Osteocyte (in vitro differentiated cells): ENCODE measurements at regions not wholly inside any gene's neighbourhood (a gene's known extent, or its start where the extent isn't known, plus 50 kb on each side); places are given as distances from the start of the nearest gene placed in this dataset.

Experiments used
- DNase-seq: peaks from one replicate; pipeline ENCODE4 v3.0.0; 2021; ENCODE audit warnings: mixed read lengths; ENCODE audit not compliant: unreplicated experiment; ENCODE audit errors: extremely low spot score
- H3K27ac Mint-ChIP-seq: one replicate; pipeline ENCODE4 v1.8.0; 2021; ENCODE audit warnings: mild to moderate bottlenecking, mixed read lengths; ENCODE audit not compliant: unreplicated experiment
- H3K27me3 Mint-ChIP-seq: one replicate; pipeline ENCODE4 v1.8.0; 2021; ENCODE audit warnings: mixed read lengths; ENCODE audit not compliant: unreplicated experiment
- H3K36me3 Mint-ChIP-seq: one replicate; pipeline ENCODE4 v1.8.0; 2021; ENCODE audit warnings: mixed read lengths; ENCODE audit not compliant: unreplicated experiment
- H3K4me1 Mint-ChIP-seq: one replicate; pipeline ENCODE4 v1.8.0; 2021; ENCODE audit warnings: mixed read lengths; ENCODE audit not compliant: unreplicated experiment
- H3K4me3 Mint-ChIP-seq: one replicate; pipeline ENCODE4 v1.8.0; 2021; ENCODE audit warnings: mild to moderate bottlenecking, moderate library complexity, mixed read lengths; ENCODE audit not compliant: unreplicated experiment
- H3K9me3 Mint-ChIP-seq: one replicate; pipeline ENCODE4 v1.8.0; 2021; ENCODE audit warnings: mixed read lengths; ENCODE audit not compliant: unreplicated experiment
- TF ChIP-seq, protein P1 (sequence below): fragments of 200-600 bp; sonication (generic); IDR thresholded peaks from 2 replicates; pipeline ENCODE4 v1.5.0; 2021; ENCODE audit warnings: antibody characterized with exemption, mild to moderate bottlenecking, moderate library complexity

DNA sequence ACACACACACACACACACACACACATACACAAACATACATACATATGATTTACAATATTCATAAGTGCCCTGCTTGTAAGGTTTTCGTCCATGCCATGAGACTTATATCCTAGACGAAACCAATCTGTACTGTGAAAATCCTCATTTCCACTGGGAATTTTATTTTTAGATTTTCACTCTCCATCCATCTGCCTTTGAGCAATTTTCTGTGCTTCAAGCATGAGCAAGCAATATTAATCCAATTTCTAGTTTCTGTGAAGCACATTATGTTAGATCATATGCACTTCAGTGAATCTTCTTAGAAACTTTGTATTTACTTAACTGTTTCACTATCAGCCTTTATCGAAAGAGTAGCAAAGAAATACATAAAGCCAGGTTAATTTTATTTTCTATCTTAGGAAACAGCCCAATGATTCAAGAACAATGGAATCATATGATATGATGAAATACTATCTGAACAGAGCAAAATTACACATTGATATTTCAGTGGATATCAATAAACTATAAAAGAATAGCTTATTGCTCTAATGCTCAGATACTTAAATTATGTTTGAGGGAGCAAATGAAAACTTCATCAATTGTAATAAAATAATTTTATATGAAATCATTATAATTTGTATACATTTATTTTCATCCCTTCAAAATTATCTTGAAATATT lies 1100.7 kb upstream of the MIR17HG start:
- Mint-ChIP-seq H3K4me1 (peaks cover 5% of the 10 kb centered on the region), H3K27ac (no peak overlapping the region), H3K9me3 (no peaks in the 10 kb centered on the region), H3K4me3 (no peak overlapping the region), H3K27me3 (no peaks in the 10 kb centered on the region), H3K36me3 (no peaks in the 10 kb centered on the region)
- TF ChIP-seq, protein P1, sequence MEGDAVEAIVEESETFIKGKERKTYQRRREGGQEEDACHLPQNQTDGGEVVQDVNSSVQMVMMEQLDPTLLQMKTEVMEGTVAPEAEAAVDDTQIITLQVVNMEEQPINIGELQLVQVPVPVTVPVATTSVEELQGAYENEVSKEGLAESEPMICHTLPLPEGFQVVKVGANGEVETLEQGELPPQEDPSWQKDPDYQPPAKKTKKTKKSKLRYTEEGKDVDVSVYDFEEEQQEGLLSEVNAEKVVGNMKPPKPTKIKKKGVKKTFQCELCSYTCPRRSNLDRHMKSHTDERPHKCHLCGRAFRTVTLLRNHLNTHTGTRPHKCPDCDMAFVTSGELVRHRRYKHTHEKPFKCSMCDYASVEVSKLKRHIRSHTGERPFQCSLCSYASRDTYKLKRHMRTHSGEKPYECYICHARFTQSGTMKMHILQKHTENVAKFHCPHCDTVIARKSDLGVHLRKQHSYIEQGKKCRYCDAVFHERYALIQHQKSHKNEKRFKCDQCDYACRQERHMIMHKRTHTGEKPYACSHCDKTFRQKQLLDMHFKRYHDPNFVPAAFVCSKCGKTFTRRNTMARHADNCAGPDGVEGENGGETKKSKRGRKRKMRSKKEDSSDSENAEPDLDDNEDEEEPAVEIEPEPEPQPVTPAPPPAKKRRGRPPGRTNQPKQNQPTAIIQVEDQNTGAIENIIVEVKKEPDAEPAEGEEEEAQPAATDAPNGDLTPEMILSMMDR: no peak
- no peak for DNase-seq

DNA sequence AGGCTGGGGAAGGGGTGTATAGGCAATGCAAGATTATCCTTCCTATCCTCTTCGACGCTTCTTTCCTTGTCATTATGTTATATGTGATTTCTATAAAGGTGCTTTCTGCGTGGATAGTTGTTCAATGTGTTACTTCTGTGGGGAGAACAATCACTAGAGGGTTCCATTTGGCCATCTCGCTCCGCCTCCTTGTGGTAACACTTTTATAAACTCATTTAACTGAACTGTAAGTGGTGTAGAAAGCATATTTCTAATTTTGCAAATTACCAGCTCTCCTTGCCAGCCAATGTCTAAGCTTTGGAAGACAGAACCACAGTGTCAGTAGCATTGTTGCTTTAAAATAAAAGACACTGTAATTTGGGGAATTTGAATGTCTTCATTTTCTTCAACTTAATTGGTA lies 1093.7 kb upstream of the MIR17HG start:
- H3K36me3 Mint-ChIP-seq: no peaks in the 10 kb centered on the region
- no peak overlapping the region for H3K4me3 Mint-ChIP-seq
- no peaks in the 10 kb centered on the region for H3K27me3 Mint-ChIP-seq
- TF ChIP-seq, protein P1: no peak
- no peak overlapping the region for H3K27ac Mint-ChIP-seq
- no peak for DNase-seq
- H3K9me3 Mint-ChIP-seq: peaks cover 16% of the 10 kb centered on the region
- H3K4me1 Mint-ChIP-seq: no peaks in the 10 kb centered on the region

DNA sequence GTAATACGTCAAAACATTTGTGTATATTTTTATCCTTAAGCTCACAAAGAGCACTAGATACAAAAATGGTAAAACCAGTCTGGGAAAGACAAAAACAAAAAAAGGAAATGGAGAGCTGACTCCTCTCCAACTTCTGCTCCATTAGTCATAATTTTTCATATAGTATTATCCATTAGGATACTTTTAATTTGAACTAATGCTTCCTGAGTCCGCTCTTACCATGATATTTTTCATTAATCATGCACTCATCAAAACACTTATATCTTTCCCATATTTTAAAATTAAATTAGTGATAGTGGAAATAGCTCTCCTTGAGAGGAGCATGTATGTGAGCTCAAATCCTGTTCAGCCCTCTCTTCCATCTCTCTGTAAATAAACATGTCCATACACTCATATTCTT lies 1093.0 kb upstream of the MIR17HG start:
- no peaks in the 10 kb centered on the region for H3K36me3 Mint-ChIP-seq
- no peak overlapping the region for H3K4me3 Mint-ChIP-seq
- H3K4me1 Mint-ChIP-seq: no peaks in the 10 kb centered on the region
- H3K27me3 Mint-ChIP-seq: no peaks in the 10 kb centered on the region
- DNase-seq: no peak
- no peak overlapping the region for H3K27ac Mint-ChIP-seq
- H3K9me3 Mint-ChIP-seq: peaks cover 16% of the 10 kb centered on the region
- TF ChIP-seq, protein P1: no peak

DNA sequence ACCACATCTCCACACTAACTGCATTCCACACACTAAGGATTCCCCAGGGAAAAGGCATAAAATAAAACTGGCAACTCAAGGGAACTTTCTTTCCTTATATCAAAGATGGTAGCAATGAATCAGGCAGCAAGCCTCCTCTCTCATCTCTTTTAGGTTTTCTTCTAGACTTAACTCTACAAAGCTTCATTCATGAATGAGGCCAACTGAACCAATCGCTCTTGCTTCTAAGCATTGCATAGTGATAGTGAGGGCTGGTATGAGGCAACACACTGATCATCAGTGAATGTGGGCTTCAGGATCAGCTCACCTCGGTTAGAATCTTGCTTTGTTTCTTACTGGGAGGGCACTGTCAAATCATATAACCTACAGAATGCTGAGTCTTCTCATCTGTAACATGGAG lies 1090.7 kb upstream of the MIR17HG start:
- Mint-ChIP-seq H3K36me3 (no peaks in the 10 kb centered on the region), H3K27ac (no peak overlapping the region), H3K9me3 (peaks cover 16% of the 10 kb centered on the region), H3K4me1 (no peaks in the 10 kb centered on the region), H3K4me3 (no peak overlapping the region), H3K27me3 (no peaks in the 10 kb centered on the region)
- TF ChIP-seq, protein P1: no peak
- DNase-seq: no peak

DNA sequence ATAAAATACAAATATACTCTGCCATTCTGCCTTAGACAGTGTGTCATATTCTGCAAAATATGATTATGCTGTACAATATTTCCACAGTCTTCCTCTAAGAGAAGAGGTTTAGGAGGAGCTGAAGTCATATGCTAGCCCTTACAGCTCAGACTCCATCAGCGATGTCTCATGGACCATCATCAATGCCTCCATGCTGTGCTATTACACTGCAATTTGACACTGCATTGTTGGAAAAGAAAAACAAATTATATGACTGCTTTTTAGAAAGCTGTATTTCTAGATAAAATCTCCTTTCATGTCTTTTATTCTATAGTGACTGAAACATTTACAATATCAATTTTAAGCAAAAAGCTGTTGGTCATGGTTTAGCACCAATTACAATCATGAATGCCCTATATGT lies 1089.4 kb upstream of the MIR17HG start:
- H3K27me3 Mint-ChIP-seq: no peaks in the 10 kb centered on the region
- no peak overlapping the region for H3K27ac Mint-ChIP-seq
- H3K4me3 Mint-ChIP-seq: no peak overlapping the region
- no peaks in the 10 kb centered on the region for H3K4me1 Mint-ChIP-seq
- no peak for DNase-seq
- H3K9me3 Mint-ChIP-seq: peaks cover 5% of the 10 kb centered on the region
- H3K36me3 Mint-ChIP-seq: no peaks in the 10 kb centered on the region
- TF ChIP-seq, protein P1: no peak
